Tibial nerve (tissue), 4 donors: ENCODE measurements at regions not wholly inside any gene's neighbourhood (a gene's known extent, or its start where the extent isn't known, plus 50 kb on each side); places are given as distances from the start of the nearest gene placed in this dataset.

Experiments used
- DNase-seq, 2 donors: peaks; one replicate each; pipeline ENCODE4 v3.0.0-alpha.2; 2019; ENCODE audit warnings: low spot score in 2 of 2
- H3K27ac ChIP-seq, 4 donors: fragments of 200-600 bp; sonication (generic) in 3 of 4; one replicate each; pipeline ENCODE4 v1.5.1; 2017 to 2019; ENCODE audit warnings: mild to moderate bottlenecking in 1 of 4
- H3K27me3 ChIP-seq, 2 donors: fragments of 200-600 bp; sonication (generic) in 1 of 2; one replicate each; pipeline versions ENCODE4 v1.5.1 to v1.6.0; 2017 to 2019
- H3K36me3 ChIP-seq, 3 donors: fragments of 200-600 bp; sonication (generic); one replicate each; pipeline ENCODE4 v1.5.1; 2018 to 2019
- H3K4me1 ChIP-seq, 4 donors: fragments of 200-600 bp; sonication (generic) in 3 of 4; one replicate each; pipeline ENCODE4 v1.5.1; 2017 to 2019
- H3K4me3 ChIP-seq, 4 donors: fragments of 200-600 bp; sonication (generic) in 3 of 4; one replicate each; pipeline ENCODE4 v1.5.1; 2017 to 2019; ENCODE audit warnings: mild to moderate bottlenecking in 1 of 4, moderate library complexity in 1 of 4
- H3K9me3 ChIP-seq, 4 donors: fragments of 200-600 bp; sonication (generic) in 3 of 4; one replicate each; pipeline ENCODE4 v1.5.1; 2017 to 2019
- CTCF ChIP-seq, 5 experiments: fragments of 200-600 bp in 3 of 5; fragments of 450-650 bp in 2 of 5; sonication (generic) in 3 of 5; IDR thresholded peaks; one replicate each; pipeline ENCODE4 v1.5.1; 2016 to 2019; ENCODE audit warnings: antibody characterized with exemption in 5 of 5, mild to moderate bottlenecking in 3 of 5, moderate library complexity in 2 of 5
- EP300 ChIP-seq, 2 donors: sonication (generic); formaldehyde crosslinking; IDR thresholded peaks; one replicate each; pipeline ENCODE4 v1.6.1; 2017; ENCODE audit warnings: antibody characterized with exemption in 2 of 2, mild to moderate bottlenecking in 1 of 2
- POLR2A ChIP-seq, 2 donors: fragments of 450-650 bp; IDR thresholded peaks; one replicate each; pipeline ENCODE4 v1.6.1; 2017; ENCODE audit warnings: antibody characterized with exemption in 2 of 2, mild to moderate bottlenecking in 2 of 2, moderate library complexity in 2 of 2
- WGBS, 2 donors: methylation state at CpG; one replicate each; pipeline ENCODE4 v1.1.5; 2018; 5-methylcytosine and 5-hydroxymethylcytosine counted together

GRCh38 chr14:27370074-27370473, 772.2 kb upstream of the NOVA1 start:
- no peaks in the 10 kb centered on the region for H3K36me3 ChIP-seq
- peaks cover 0 to 2% (median 0%) of the 10 kb centered on the region in 4 donors for H3K4me1 ChIP-seq
- no peaks in the 10 kb centered on the region for H3K27me3 ChIP-seq
- TF ChIP-seq POLR2A (IDR thresholded peaks at IDR 0.05) = no peak
- no peak for TF ChIP-seq EP300 (IDR thresholded peaks at IDR 0.05)
- no peak for TF ChIP-seq CTCF (IDR thresholded peaks at IDR 0.05)
- H3K4me3 ChIP-seq = no peak overlapping the region
- WGBS, 2 donors = 92 to 96% methylated on average over 1 of the region's 1 CpG
- H3K27ac ChIP-seq = no peak overlapping the region
- no peak for DNase-seq
- H3K9me3 ChIP-seq = no peaks in the 10 kb centered on the region

GRCh38 chr14:27370775-27371174, 772.9 kb upstream of the NOVA1 start:
- TF ChIP-seq POLR2A (IDR thresholded peaks at IDR 0.05) (no peak), EP300 (IDR thresholded peaks at IDR 0.05) (no peak), CTCF (IDR thresholded peaks at IDR 0.05) (no peak)
- H3K27me3 ChIP-seq = no peaks in the 10 kb centered on the region

GRCh38 chr14:27371209-27371608, 773.4 kb upstream of the NOVA1 start:
- H3K4me1 ChIP-seq = peaks cover 0 to 2% (median 0%) of the 10 kb centered on the region in 4 donors
- H3K27ac ChIP-seq = no peak overlapping the region
- TF ChIP-seq EP300 (IDR thresholded peaks at IDR 0.05) = no peak
- TF ChIP-seq CTCF (IDR thresholded peaks at IDR 0.05) = no peak
- no peak for TF ChIP-seq POLR2A (IDR thresholded peaks at IDR 0.05)
- no peak overlapping the region for H3K4me3 ChIP-seq
- no peak for DNase-seq
- H3K9me3 ChIP-seq = no peaks in the 10 kb centered on the region
- H3K27me3 ChIP-seq = no peaks in the 10 kb centered on the region
- WGBS, 2 donors = 89 to 96% methylated on average over 4 of the region's 4 CpGs
- no peaks in the 10 kb centered on the region for H3K36me3 ChIP-seq

More at GRCh38 chr14:27370775-27371174, 772.9 kb upstream of the NOVA1 start:
- Histone ChIP-seq H3K36me3 (no peaks in the 10 kb centered on the region), H3K4me3 (no peak overlapping the region), H3K9me3 (no peaks in the 10 kb centered on the region), H3K4me1 (peaks cover 0 to 2% (median 0%) of the 10 kb centered on the region in 4 donors), H3K27ac (no peak overlapping the region)
- DNase-seq = no peak

GRCh38 chr14:27371868-27372267, 774.0 kb upstream of the NOVA1 start:
- DNase-seq = no peak
- Histone ChIP-seq H3K36me3 (no peaks in the 10 kb centered on the region), H3K4me1 (peaks cover 0 to 2% (median 0%) of the 10 kb centered on the region in 4 donors), H3K27ac (no peak overlapping the region), H3K4me3 (no peak overlapping the region), H3K9me3 (peaks cover 0 to 2% (median 0%) of the 10 kb centered on the region in 4 donors), H3K27me3 (no peaks in the 10 kb centered on the region)
- TF ChIP-seq EP300 (IDR thresholded peaks at IDR 0.05) (no peak), CTCF (IDR thresholded peaks at IDR 0.05) (no peak), POLR2A (IDR thresholded peaks at IDR 0.05) (no peak)
- WGBS, 2 donors = 85 to 88% methylated on average over 4 of the region's 4 CpGs

- Histone ChIP-seq H3K4me3 (no peak overlapping the region), H3K4me1 (peaks cover 0 to 2% (median 0%) of the 10 kb centered on the region in 4 donors), H3K27me3 (no peaks in the 10 kb centered on the region), H3K9me3 (peaks cover 0 to 3% (median 0%) of the 10 kb centered on the region in 4 donors), H3K36me3 (no peaks in the 10 kb centered on the region), H3K27ac (no peak overlapping the region)
- TF ChIP-seq POLR2A (IDR thresholded peaks at IDR 0.05) = no peak
- no peak for TF ChIP-seq EP300 (IDR thresholded peaks at IDR 0.05)
- no peak for TF ChIP-seq CTCF (IDR thresholded peaks at IDR 0.05)
- DNase-seq = no peak
Observed at GRCh38 chr14:27372771-27373170, 774.9 kb upstream of the NOVA1 start.
